ENCODE measurements at regions not wholly inside any gene's neighbourhood (a gene's known extent, or its start where the extent isn't known, plus 50 kb on each side); places are given as distances from the start of the nearest gene placed in this dataset.

- TF ChIP-seq CTCF (conservative IDR thresholded peaks at IDR 0.05) (no peak), ZFX (IDR thresholded peaks at IDR 0.05) (no peak)
Observed at GRCh38 chr4:123919576-123920098, 523.0 kb downstream of the SPRY1 start.
